ENCODE measurements at regions not wholly inside any gene's neighbourhood (a gene's known extent, or its start where the extent isn't known, plus 50 kb on each side); places are given as distances from the start of the nearest gene placed in this dataset.
A peak's percentile ranks its signal among the peaks of the same experiment; 100 is the strongest.

- Histone ChIP-seq H3K27me3 (ENCODE audit: control insufficient read depth in 1 of 2, insufficient read depth in 1 of 2, low read length in 2 of 2) (peaks cover 0 to 16% of the 10 kb centered on the region in 2 experiments), H2AK5ac (ENCODE audit: low read length, severe bottlenecking) (no peak overlapping the region), H3K23ac (ENCODE audit: low read length in 2 of 2) (no peak overlapping the region), H2BK120ac (ENCODE audit: low read depth, low read length) (no peak overlapping the region), H3K79me1 (replicated peaks; ENCODE audit: low read length, poor library complexity, severe bottlenecking) (no peaks in the 10 kb centered on the region), H3K36me3 (ENCODE audit: control insufficient read depth in 1 of 2, insufficient read depth in 2 of 2, low read depth in 1 of 2, low read length in 2 of 2) (no peaks in the 10 kb centered on the region), H3K27ac (ENCODE audit: low read length, poor library complexity, severe bottlenecking) (no peak overlapping the region), H2BK15ac (ENCODE audit: low read depth, poor library complexity, severe bottlenecking) (no peak overlapping the region), H3K4me3 (ENCODE audit: insufficient read depth in 1 of 2, low read depth in 1 of 2, low read length in 2 of 2) (no peak overlapping the region), H2AFZ (ENCODE audit: low read depth, low read length) (no peak overlapping the region), H3K9ac (ENCODE audit: low read length) (no peak overlapping the region), H2BK12ac (ENCODE audit: low read length in 2 of 2) (no peak overlapping the region), H3K4ac (ENCODE audit: low read depth in 1 of 2, low read length in 2 of 2) (no peak overlapping the region), H3K9me3 (ENCODE audit: control insufficient read depth, low read length) (peaks cover 21% of the 10 kb centered on the region), H3K4me1 (ENCODE audit: control insufficient read depth, insufficient read depth, low read depth, low read length) (no peaks in the 10 kb centered on the region), H4K8ac (ENCODE audit: low read length) (no peak overlapping the region), H3K14ac (ENCODE audit: low read length in 2 of 2) (no peak overlapping the region), H3K4me2 (ENCODE audit: low read length, poor library complexity, severe bottlenecking) (no peak overlapping the region), H4K91ac (ENCODE audit: low read length) (no peak overlapping the region), H2BK5ac (ENCODE audit: low read depth, low read length, poor library complexity, severe bottlenecking) (no peak overlapping the region), H3K18ac (ENCODE audit: low read depth in 1 of 2, low read length in 2 of 2) (no peak overlapping the region)
- DNase-seq, result no peak
- 87% methylated on average over 4 of the region's 4 CpGs for WGBS
Observed at GRCh38 chr20:48447456-48447855, 380.3 kb downstream of the PREX1 start.

DNA sequence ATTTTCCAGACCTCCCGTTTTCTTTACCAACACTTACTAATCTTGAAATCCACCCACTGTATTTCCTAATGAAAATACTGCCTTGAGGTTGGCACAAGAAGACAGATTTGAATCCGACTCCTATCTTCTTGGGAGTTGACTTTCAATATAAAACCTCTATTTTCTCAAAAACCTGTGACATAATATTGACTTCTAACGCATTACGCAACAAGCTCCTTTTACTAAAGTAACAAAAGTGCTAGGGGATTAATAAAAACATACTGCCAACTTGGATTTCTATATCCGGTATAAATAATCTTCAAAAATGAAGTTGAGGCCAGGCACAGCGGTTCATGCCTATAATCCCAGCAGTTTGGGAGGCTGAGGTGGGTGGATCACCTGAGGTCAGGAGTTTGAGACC lies 382.0 kb downstream of the PREX1 start:
- Histone ChIP-seq H3K4me1 (ENCODE audit: control insufficient read depth, insufficient read depth, low read depth, low read length) (no peaks in the 10 kb centered on the region), H3K9me3 (ENCODE audit: control insufficient read depth, low read length) (peaks cover 25% of the 10 kb centered on the region), H3K4me3 (ENCODE audit: insufficient read depth in 1 of 2, low read depth in 1 of 2, low read length in 2 of 2) (no peak overlapping the region), H3K79me1 (replicated peaks; ENCODE audit: low read length, poor library complexity, severe bottlenecking) (no peaks in the 10 kb centered on the region), H4K91ac (ENCODE audit: low read length) (no peak overlapping the region), H3K36me3 (ENCODE audit: control insufficient read depth in 1 of 2, insufficient read depth in 2 of 2, low read depth in 1 of 2, low read length in 2 of 2) (no peaks in the 10 kb centered on the region), H2BK15ac (ENCODE audit: low read depth, poor library complexity, severe bottlenecking) (no peak overlapping the region), H3K23ac (ENCODE audit: low read length in 2 of 2) (no peak overlapping the region), H3K18ac (ENCODE audit: low read depth in 1 of 2, low read length in 2 of 2) (no peak overlapping the region), H3K4ac (ENCODE audit: low read depth in 1 of 2, low read length in 2 of 2) (no peak overlapping the region), H3K27me3 (ENCODE audit: control insufficient read depth in 1 of 2, insufficient read depth in 1 of 2, low read length in 2 of 2) (peaks cover 0 to 21% of the 10 kb centered on the region in 2 experiments), H2BK12ac (ENCODE audit: low read length in 2 of 2) (no peak overlapping the region), H3K4me2 (ENCODE audit: low read length, poor library complexity, severe bottlenecking) (no peak overlapping the region), H3K9ac (ENCODE audit: low read length) (no peak overlapping the region), H3K14ac (ENCODE audit: low read length in 2 of 2) (no peak overlapping the region), H3K27ac (ENCODE audit: low read length, poor library complexity, severe bottlenecking) (no peak overlapping the region), H2BK5ac (ENCODE audit: low read depth, low read length, poor library complexity, severe bottlenecking) (no peak overlapping the region), H2BK120ac (ENCODE audit: low read depth, low read length) (no peak overlapping the region), H2AFZ (ENCODE audit: low read depth, low read length) (no peak overlapping the region), H2AK5ac (ENCODE audit: low read length, severe bottlenecking) (no peak overlapping the region), H4K8ac (ENCODE audit: low read length) (no peak overlapping the region)
- DNase-seq, result no peak
- WGBS, result 72% methylated on average over 4 of the region's 6 CpGs

- peak; percentile 0 for DNase-seq
- Histone ChIP-seq H3K79me1 (replicated peaks; ENCODE audit: low read length, poor library complexity, severe bottlenecking) (no peaks in the 10 kb centered on the region), H2AFZ (ENCODE audit: low read depth, low read length) (no peak overlapping the region), H3K9me3 (ENCODE audit: control insufficient read depth, low read length) (peaks cover 25% of the 10 kb centered on the region), H2AK5ac (ENCODE audit: low read length, severe bottlenecking) (no peak overlapping the region), H4K91ac (ENCODE audit: low read length) (no peak overlapping the region), H3K4ac (ENCODE audit: low read depth in 1 of 2, low read length in 2 of 2) (no peak overlapping the region), H3K4me2 (ENCODE audit: low read length, poor library complexity, severe bottlenecking) (no peak overlapping the region), H2BK5ac (ENCODE audit: low read depth, low read length, poor library complexity, severe bottlenecking) (no peak overlapping the region), H3K9ac (ENCODE audit: low read length) (no peak overlapping the region), H2BK12ac (ENCODE audit: low read length in 2 of 2) (no peak overlapping the region), H4K8ac (ENCODE audit: low read length) (no peak overlapping the region), H3K4me3 (ENCODE audit: insufficient read depth in 1 of 2, low read depth in 1 of 2, low read length in 2 of 2) (no peak overlapping the region), H3K14ac (ENCODE audit: low read length in 2 of 2) (no peak overlapping the region), H3K4me1 (ENCODE audit: control insufficient read depth, insufficient read depth, low read depth, low read length) (no peaks in the 10 kb centered on the region), H3K23ac (ENCODE audit: low read length in 2 of 2) (no peak overlapping the region), H3K18ac (ENCODE audit: low read depth in 1 of 2, low read length in 2 of 2) (no peak overlapping the region), H2BK15ac (ENCODE audit: low read depth, poor library complexity, severe bottlenecking) (no peak overlapping the region), H2BK120ac (ENCODE audit: low read depth, low read length) (no peak overlapping the region), H3K27me3 (ENCODE audit: control insufficient read depth in 1 of 2, insufficient read depth in 1 of 2, low read length in 2 of 2) (peaks cover 0 to 23% of the 10 kb centered on the region in 2 experiments), H3K27ac (ENCODE audit: low read length, poor library complexity, severe bottlenecking) (no peak overlapping the region), H3K36me3 (ENCODE audit: control insufficient read depth in 1 of 2, insufficient read depth in 2 of 2, low read depth in 1 of 2, low read length in 2 of 2) (no peaks in the 10 kb centered on the region)
Observed at GRCh38 chr20:48444249-48444648, 383.6 kb downstream of the PREX1 start.

- H2AK5ac ChIP-seq (ENCODE audit: low read length, severe bottlenecking), result no peak overlapping the region
- no peaks in the 10 kb centered on the region for H3K36me3 ChIP-seq (ENCODE audit: control insufficient read depth in 1 of 2, insufficient read depth in 2 of 2, low read depth in 1 of 2, low read length in 2 of 2)
- no peak overlapping the region for H2AFZ ChIP-seq (ENCODE audit: low read depth, low read length)
- H4K8ac ChIP-seq (ENCODE audit: low read length), result no peak overlapping the region
- H3K4me2 ChIP-seq (ENCODE audit: low read length, poor library complexity, severe bottlenecking), result no peak overlapping the region
- no peak for DNase-seq
- H3K27me3 ChIP-seq (ENCODE audit: control insufficient read depth in 1 of 2, insufficient read depth in 1 of 2, low read length in 2 of 2), result peaks cover 0 to 19% of the 10 kb centered on the region in 2 experiments
- H2BK12ac ChIP-seq (ENCODE audit: low read length in 2 of 2), result no peak overlapping the region
- H2BK15ac ChIP-seq (ENCODE audit: low read depth, poor library complexity, severe bottlenecking), result no peak overlapping the region
- H3K4ac ChIP-seq (ENCODE audit: low read depth in 1 of 2, low read length in 2 of 2), result no peak overlapping the region
- peaks cover 25% of the 10 kb centered on the region for H3K9me3 ChIP-seq (ENCODE audit: control insufficient read depth, low read length)
- H3K18ac ChIP-seq (ENCODE audit: low read depth in 1 of 2, low read length in 2 of 2), result no peak overlapping the region
- no peaks in the 10 kb centered on the region for H3K79me1 ChIP-seq (replicated peaks; ENCODE audit: low read length, poor library complexity, severe bottlenecking)
- WGBS, result 86% methylated on average over 8 of the region's 8 CpGs
- no peak overlapping the region for H3K4me3 ChIP-seq (ENCODE audit: insufficient read depth in 1 of 2, low read depth in 1 of 2, low read length in 2 of 2)
- H3K14ac ChIP-seq (ENCODE audit: low read length in 2 of 2), result no peak overlapping the region
- H3K9ac ChIP-seq (ENCODE audit: low read length), result no peak overlapping the region
- H2BK120ac ChIP-seq (ENCODE audit: low read depth, low read length), result no peak overlapping the region
- H4K91ac ChIP-seq (ENCODE audit: low read length), result no peak overlapping the region
- no peaks in the 10 kb centered on the region for H3K4me1 ChIP-seq (ENCODE audit: control insufficient read depth, insufficient read depth, low read depth, low read length)
- H2BK5ac ChIP-seq (ENCODE audit: low read depth, low read length, poor library complexity, severe bottlenecking), result no peak overlapping the region
- H3K27ac ChIP-seq (ENCODE audit: low read length, poor library complexity, severe bottlenecking), result no peak overlapping the region
- H3K23ac ChIP-seq (ENCODE audit: low read length in 2 of 2), result no peak overlapping the region
Observed at GRCh38 chr20:48440916-48441315, 386.9 kb downstream of the PREX1 start.
